ENCODE measurements at regions not wholly inside any gene's neighbourhood (a gene's known extent, or its start where the extent isn't known, plus 50 kb on each side); places are given as distances from the start of the nearest gene placed in this dataset.

DNA sequence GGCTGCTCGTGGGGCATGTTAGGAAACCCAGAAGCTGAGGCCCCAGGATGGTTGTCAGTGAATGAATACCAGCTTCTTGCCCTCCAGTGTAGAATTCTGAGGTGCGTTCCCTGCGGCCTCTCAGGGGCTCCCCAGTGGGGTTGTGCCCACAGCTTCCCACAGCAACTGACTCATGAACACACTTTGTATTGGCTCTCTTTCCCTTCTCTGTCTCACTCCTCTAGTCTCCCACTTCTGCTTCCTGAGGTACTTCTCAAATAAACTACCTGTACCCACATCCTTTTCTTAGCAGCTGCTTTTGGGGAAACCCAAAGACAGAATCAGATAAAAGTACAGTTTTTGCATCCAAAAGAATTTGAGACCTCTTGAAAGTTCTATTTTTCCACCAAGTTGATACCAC is 107.7 kb upstream of the JAG1 start:
- no peak for DNase-seq (ENCODE audit: low read depth)
- H3K4me3 ChIP-seq (ENCODE audit: low read depth, low read length), result no peak overlapping the region
- TF ChIP-seq, protein P1, sequence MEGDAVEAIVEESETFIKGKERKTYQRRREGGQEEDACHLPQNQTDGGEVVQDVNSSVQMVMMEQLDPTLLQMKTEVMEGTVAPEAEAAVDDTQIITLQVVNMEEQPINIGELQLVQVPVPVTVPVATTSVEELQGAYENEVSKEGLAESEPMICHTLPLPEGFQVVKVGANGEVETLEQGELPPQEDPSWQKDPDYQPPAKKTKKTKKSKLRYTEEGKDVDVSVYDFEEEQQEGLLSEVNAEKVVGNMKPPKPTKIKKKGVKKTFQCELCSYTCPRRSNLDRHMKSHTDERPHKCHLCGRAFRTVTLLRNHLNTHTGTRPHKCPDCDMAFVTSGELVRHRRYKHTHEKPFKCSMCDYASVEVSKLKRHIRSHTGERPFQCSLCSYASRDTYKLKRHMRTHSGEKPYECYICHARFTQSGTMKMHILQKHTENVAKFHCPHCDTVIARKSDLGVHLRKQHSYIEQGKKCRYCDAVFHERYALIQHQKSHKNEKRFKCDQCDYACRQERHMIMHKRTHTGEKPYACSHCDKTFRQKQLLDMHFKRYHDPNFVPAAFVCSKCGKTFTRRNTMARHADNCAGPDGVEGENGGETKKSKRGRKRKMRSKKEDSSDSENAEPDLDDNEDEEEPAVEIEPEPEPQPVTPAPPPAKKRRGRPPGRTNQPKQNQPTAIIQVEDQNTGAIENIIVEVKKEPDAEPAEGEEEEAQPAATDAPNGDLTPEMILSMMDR (IDR thresholded peaks at IDR 0.05; ENCODE audit: control insufficient read depth, extremely low read depth, insufficient read depth), result no peak

DNA sequence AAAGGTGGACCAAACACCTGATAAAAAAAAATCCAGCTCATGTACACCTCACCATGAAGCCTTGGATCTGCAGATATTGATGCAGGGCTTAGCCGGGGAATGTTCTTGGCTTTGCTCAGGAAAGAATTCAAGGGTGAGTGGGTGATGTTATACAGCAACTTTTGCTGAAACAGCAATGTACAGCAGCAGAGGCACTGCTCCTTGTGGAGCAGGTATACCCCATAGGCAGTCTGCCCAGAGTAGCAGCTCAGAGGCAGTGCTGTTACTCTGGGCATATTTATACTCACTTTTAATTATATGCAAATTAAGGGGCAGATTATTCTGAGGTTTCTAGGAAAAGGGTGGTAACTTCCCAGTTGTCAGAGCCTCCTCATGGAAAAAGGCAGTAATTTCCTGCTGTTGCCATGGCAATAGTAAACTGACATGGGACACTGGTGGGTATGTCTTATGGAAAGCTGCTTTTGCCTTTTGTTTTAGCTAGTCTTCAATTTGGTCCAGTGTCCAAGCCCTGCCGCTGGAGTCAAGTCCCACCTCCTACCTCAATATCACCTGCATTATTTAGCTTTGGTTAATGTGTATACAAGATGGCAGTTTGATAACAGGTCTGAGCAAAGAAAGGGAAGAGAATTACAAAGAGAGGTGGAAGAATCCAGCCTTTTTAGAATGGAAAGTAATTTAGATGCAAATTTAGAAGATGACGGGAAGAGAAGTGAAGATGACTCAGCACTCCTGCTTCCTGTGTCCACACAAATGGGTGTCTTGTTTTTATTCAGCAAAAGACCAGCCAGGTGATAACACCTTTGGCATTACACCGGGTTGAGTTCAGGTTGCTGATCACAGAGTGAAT is 110.1 kb upstream of the JAG1 start:
- no peak overlapping the region for H3K4me3 ChIP-seq (ENCODE audit: low read depth, low read length)
- TF ChIP-seq, protein P1 (IDR thresholded peaks at IDR 0.05; ENCODE audit: control insufficient read depth, extremely low read depth, insufficient read depth), result no peak
- DNase-seq (ENCODE audit: low read depth), result no peak

DNA sequence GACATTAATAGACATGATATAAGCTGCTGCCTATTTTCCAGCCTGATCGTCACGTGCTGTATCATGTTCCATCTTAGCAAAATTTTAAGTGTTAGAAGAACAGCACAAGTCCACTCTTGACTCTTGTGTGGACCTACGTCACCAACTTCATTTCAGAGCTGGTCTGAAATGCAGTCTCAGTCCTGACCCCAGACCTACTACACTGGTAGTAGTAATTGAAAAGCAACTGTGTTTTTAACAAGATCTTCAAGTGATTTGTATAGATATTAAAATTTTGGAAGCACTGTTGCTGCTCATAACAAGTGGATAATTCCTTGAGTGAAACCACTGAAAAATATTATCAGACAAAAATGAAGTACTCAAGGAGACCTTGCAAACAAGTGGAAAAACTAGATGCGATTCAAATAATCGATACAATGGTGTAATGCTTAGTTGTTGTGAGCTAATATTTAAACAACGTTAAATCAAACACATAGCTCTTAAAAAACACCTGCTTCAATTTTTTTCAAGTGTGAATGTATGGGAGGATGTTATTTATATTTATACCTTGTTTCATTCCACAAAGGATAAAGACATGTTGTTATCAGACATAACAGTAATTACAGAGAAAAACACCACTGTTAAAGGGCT is 110.9 kb upstream of the JAG1 start:
- TF ChIP-seq, protein P1 (IDR thresholded peaks at IDR 0.05; ENCODE audit: control insufficient read depth, extremely low read depth, insufficient read depth), result no peak
- DNase-seq (ENCODE audit: low read depth), result no peak
- H3K4me3 ChIP-seq (ENCODE audit: low read depth, low read length), result no peak overlapping the region

DNA sequence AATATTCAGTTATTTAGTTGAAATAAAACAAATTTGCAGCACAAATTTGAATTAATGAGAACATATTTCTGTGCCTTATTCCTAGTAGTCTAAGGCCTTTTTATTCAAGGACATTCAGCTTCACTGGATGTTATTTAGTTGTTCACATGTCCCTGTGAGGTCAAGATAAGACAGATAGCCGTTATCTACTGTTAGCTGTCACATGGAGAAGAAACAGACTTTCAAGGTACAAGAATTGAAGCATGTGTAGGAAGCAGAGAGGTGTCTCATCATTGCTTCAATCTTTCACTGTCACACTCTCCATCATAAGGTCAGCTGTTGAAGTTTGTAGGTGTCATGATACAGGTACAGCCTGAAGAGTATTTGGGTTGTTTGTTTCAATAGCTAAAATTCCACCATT is 112.9 kb upstream of the JAG1 start:
- DNase-seq (ENCODE audit: low read depth), result no peak
- TF ChIP-seq, protein P1 (IDR thresholded peaks at IDR 0.05; ENCODE audit: control insufficient read depth, extremely low read depth, insufficient read depth), result no peak
- no peak overlapping the region for H3K4me3 ChIP-seq (ENCODE audit: low read depth, low read length)

DNA sequence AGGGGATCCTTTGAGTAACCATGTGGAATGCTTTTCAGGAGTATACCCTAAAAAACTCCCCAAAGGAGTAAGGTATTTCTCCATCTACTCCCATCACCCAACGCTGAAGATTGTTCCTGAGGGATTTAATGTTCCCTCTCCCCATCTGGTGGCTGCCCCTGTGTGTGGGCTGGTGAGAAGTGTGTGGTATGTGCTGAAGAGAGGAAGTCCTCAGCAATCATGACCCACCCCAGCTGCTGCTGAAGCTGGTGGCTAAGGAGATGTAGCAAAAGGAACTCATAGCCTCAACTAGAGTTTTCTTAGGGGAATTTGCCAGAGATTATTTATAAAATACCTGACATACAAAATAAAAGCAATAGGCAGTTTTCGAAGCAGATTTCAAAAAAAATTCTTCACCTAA is 114.3 kb upstream of the JAG1 start:
- TF ChIP-seq, protein P1 (IDR thresholded peaks at IDR 0.05; ENCODE audit: control insufficient read depth, extremely low read depth, insufficient read depth), result no peak
- H3K4me3 ChIP-seq (ENCODE audit: low read depth, low read length), result no peak overlapping the region
- no peak for DNase-seq (ENCODE audit: low read depth)

DNA sequence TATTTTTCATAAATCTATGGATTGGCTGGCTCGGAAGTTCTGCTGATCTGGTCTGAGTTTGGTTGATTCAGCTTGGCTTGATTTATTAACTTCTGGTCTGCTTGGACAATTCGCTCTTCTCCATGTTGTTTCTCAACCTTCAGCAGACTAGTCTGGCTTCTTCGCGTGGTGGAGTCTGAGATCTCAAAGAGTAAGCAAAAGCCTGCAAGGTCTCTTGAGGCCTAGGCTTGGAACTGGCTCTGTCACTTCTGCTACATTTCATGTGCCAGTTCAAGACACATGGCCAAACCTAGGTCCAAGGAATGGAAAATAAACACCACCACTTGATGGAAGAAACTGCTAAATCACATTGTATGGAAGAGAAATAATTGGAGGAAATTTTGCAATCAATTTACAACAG is 115.1 kb upstream of the JAG1 start:
- no peak overlapping the region for H3K4me3 ChIP-seq (ENCODE audit: low read depth, low read length)
- no peak for DNase-seq (ENCODE audit: low read depth)
- TF ChIP-seq, protein P1 (IDR thresholded peaks at IDR 0.05; ENCODE audit: control insufficient read depth, extremely low read depth, insufficient read depth), result no peak

Data from LNCaP clone FGC (cell line).